Calu3 (cell line): ENCODE measurements at regions not wholly inside any gene's neighbourhood (a gene's known extent, or its start where the extent isn't known, plus 50 kb on each side); places are given as distances from the start of the nearest gene placed in this dataset.

Source experiments
- BruUV-seq: library from RNA; stranded (reverse); fragments of 400-500 nt; replicated peaks from 2 replicates; lab custom pipeline; 2021; lab: Mats Ljungman, UMichigan
- CTCF ChIA-PET: fragments of 300-600 bp; sonication (Branson Sonifier 250); formaldehyde crosslinking; loops from one replicate; lab custom pipeline; 2022; ENCODE audit warnings: antibody characterized with exemption; lab: Charles Lee
- DNase-seq: peaks from one replicate; pipeline ENCODE4 v3.0.0; 2022
- H3K27ac Mint-ChIP-seq: one replicate; pipeline ENCODE4 v1.8.0; 2022; ENCODE audit warnings: mixed read lengths; ENCODE audit not compliant: unreplicated experiment
- H3K27me3 Mint-ChIP-seq: one replicate; pipeline ENCODE4 v1.8.0; 2022; ENCODE audit warnings: mixed read lengths; ENCODE audit not compliant: unreplicated experiment
- H3K36me3 Mint-ChIP-seq: one replicate; pipeline ENCODE4 v1.8.0; 2022; ENCODE audit warnings: mild to moderate bottlenecking, moderate library complexity, mixed read lengths; ENCODE audit not compliant: insufficient read depth, unreplicated experiment
- H3K4me1 Mint-ChIP-seq: one replicate; pipeline ENCODE4 v1.8.0; 2022; ENCODE audit warnings: mild to moderate bottlenecking, low read depth, mixed read lengths; ENCODE audit not compliant: unreplicated experiment
- H3K4me3 Mint-ChIP-seq: one replicate; pipeline ENCODE4 v1.8.0; 2022; ENCODE audit warnings: mild to moderate bottlenecking, low read depth, moderate library complexity, mixed read lengths; ENCODE audit not compliant: unreplicated experiment
- H3K9me3 Mint-ChIP-seq: one replicate; pipeline ENCODE4 v1.8.0; 2022; ENCODE audit warnings: low read depth, mixed read lengths; ENCODE audit not compliant: unreplicated experiment
- intact Hi-C: fragments of 100-400 bp; cut with micrococcal nuclease; formaldehyde crosslinking; loops from one replicate; pipeline ENCODE4 v1.10.0; 2022; ENCODE audit not compliant: unreplicated experiment
- TF ChIP-seq, protein P1 (sequence below): fragments of 200-600 bp; IDR thresholded peaks from one replicate; pipeline ENCODE4 v1.8.0; 2022; ENCODE audit warnings: antibody characterized with exemption; ENCODE audit not compliant: unreplicated experiment

DNA sequence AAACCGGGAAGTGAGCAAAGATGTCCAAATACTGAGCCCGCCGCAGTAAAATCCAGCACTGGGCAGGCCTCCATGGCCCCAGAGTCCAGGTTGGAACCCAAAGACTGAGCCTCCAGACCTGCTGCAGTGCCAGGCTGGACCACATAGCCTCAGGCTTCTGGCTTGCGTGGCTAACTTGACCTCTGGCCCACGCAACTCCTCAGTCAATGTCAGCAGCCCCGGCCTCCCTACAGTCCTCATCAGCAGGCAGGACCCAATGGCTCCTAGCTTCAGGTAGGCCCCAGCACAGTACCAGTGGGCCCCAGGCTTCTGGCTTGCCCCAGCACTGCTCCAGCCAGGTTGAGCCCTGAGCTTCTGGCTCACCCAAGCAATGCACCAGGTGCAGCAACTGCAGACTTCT, 245.1 kb upstream of the AFDN start:
- CTCF ChIA-PET: no interaction called here
- no TSS peak for BruUV-seq
- Mint-ChIP-seq H3K4me1 (no peaks in the 10 kb centered on the region), H3K36me3 (no peaks in the 10 kb centered on the region), H3K9me3 (peaks cover 3% of the 10 kb centered on the region), H3K27ac (no peak overlapping the region), H3K4me3 (no peak overlapping the region), H3K27me3 (peaks cover 8% of the 10 kb centered on the region)
- intact Hi-C loops: no loop called here
- no peak for DNase-seq
- TF ChIP-seq, protein P1, sequence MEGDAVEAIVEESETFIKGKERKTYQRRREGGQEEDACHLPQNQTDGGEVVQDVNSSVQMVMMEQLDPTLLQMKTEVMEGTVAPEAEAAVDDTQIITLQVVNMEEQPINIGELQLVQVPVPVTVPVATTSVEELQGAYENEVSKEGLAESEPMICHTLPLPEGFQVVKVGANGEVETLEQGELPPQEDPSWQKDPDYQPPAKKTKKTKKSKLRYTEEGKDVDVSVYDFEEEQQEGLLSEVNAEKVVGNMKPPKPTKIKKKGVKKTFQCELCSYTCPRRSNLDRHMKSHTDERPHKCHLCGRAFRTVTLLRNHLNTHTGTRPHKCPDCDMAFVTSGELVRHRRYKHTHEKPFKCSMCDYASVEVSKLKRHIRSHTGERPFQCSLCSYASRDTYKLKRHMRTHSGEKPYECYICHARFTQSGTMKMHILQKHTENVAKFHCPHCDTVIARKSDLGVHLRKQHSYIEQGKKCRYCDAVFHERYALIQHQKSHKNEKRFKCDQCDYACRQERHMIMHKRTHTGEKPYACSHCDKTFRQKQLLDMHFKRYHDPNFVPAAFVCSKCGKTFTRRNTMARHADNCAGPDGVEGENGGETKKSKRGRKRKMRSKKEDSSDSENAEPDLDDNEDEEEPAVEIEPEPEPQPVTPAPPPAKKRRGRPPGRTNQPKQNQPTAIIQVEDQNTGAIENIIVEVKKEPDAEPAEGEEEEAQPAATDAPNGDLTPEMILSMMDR: no peak

DNA sequence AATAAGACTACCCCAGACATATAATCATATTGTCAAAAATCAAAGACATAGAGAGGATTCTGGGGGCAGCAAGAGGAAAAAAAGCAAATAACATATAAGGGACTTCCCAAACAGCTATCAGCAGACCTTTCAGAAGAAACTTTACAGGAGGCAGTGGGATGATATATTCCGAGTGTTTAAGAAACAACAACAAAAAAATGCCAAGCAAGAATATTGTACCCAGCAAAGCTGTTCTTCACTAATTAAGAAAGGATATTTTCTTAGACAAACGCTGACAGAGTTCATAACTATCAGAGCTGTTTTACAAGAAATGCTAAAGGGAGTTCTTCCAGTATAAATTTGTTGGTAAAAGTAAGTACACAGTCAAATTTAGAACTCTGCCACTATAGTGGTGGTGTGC, 243.3 kb upstream of the AFDN start:
- no peaks in the 10 kb centered on the region for H3K36me3 Mint-ChIP-seq
- BruUV-seq: no TSS peak
- H3K27me3 Mint-ChIP-seq: peaks cover 8% of the 10 kb centered on the region
- CTCF ChIA-PET: no interaction called here
- TF ChIP-seq, protein P1: no peak
- H3K27ac Mint-ChIP-seq: no peak overlapping the region
- no peak overlapping the region for H3K4me3 Mint-ChIP-seq
- H3K9me3 Mint-ChIP-seq: peaks cover 3% of the 10 kb centered on the region
- intact Hi-C loops: no loop called here
- H3K4me1 Mint-ChIP-seq: no peaks in the 10 kb centered on the region
- no peak for DNase-seq

DNA sequence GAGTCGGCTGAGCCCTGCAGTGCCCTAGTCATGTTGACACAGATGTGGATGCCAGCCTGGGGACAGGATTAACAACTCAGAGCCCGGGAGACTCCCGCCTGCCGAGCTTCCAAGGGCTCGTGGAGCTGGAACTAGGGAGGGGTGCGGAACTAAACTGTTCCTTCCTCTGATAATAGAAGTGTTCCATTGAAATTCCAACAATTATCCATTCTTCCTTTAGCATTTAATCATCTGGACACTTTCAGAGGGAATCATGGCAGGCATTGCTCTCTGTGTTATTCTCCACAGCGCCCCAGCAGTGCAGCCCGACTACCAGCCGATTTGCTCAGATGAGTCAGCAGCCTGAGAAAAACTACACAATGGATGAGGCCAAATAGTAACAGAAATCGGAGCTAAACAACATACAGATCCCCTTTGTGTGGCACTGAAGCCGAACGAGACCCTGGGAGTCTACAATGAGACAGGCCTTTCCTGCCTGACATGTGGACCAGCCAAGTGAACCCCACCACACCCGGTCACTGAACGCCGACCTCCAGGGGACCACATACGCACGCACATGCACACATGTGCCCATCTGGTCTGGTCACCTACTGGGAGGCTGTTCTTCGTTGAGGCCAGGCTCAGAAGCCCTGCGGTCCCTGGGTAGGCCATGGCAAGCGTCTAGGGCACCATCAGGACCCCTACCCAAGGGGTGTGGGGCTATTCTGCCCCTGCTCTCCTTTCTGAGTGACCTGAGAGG, 238.4 kb upstream of the AFDN start:
- Mint-ChIP-seq H3K27me3 (peaks cover 23% of the 10 kb centered on the region), H3K27ac (no peak overlapping the region), H3K4me1 (no peaks in the 10 kb centered on the region), H3K36me3 (no peaks in the 10 kb centered on the region), H3K4me3 (no peak overlapping the region), H3K9me3 (peaks cover 8% of the 10 kb centered on the region)
- CTCF ChIA-PET: interaction anchor here (0.6 kb wide), 1 partner anchor 17 kb away, joined by 12 read pairs; no protein-coding TSS in a partner anchor
- no TSS peak for BruUV-seq
- no peak for DNase-seq
- TF ChIP-seq, protein P1: no peak
- intact Hi-C loops: no loop called here

DNA sequence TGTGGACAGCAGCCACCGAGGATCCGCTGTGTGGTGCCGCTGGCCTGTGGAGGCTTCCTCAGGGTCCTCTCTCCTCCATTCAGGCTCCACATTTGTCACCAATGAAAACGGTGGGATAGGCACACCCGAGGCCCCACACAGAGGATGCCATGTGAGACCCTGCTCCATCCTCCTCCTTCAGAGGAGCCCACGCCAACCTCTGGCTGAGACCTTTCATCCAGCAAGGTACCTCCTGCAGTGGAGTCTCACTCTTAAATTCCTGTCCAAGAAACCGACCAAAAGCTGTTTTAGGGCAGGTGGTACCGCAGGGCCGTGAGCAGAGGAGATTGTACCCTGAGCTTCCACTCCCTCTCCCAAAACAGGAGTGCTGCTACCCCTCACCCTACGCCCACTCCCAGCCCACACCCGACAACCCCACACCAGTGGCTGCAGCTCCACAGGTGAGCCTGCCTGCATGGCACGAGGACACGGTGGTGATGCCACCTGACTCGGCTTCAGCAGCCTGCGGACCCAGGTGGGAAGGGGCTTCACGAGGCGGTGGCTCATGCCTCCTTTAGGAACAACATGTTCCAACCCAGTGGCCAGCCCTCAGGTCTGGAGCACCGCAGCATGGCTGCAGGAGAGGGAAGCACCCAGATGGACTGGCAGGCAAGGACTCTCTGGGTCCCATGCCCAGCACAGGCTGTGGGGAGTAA, 237.6 kb upstream of the AFDN start:
- TF ChIP-seq, protein P1: no peak
- Mint-ChIP-seq H3K36me3 (no peaks in the 10 kb centered on the region), H3K4me1 (no peaks in the 10 kb centered on the region), H3K4me3 (no peak overlapping the region), H3K27ac (no peak overlapping the region), H3K9me3 (peaks cover 8% of the 10 kb centered on the region), H3K27me3 (peaks cover 23% of the 10 kb centered on the region)
- CTCF ChIA-PET: no interaction called here
- DNase-seq: no peak
- intact Hi-C loops: no loop called here
- BruUV-seq: no TSS peak
